NCI-H1930 (cell line): ENCODE measurements at regions not wholly inside any gene's neighbourhood (a gene's known extent, or its start where the extent isn't known, plus 50 kb on each side); places are given as distances from the start of the nearest gene placed in this dataset.
"Not testable (repeated sequence)": the region's sequence is repeated elsewhere in the genome, so short reads cannot be mapped to it uniquely, and the experiment has no call there.

Source experiments
- DNase-seq, 2 experiments: peaks; one replicate each; lab custom pipeline; 2025; lab: John Stamatoyannopoulos, UW

DNA sequence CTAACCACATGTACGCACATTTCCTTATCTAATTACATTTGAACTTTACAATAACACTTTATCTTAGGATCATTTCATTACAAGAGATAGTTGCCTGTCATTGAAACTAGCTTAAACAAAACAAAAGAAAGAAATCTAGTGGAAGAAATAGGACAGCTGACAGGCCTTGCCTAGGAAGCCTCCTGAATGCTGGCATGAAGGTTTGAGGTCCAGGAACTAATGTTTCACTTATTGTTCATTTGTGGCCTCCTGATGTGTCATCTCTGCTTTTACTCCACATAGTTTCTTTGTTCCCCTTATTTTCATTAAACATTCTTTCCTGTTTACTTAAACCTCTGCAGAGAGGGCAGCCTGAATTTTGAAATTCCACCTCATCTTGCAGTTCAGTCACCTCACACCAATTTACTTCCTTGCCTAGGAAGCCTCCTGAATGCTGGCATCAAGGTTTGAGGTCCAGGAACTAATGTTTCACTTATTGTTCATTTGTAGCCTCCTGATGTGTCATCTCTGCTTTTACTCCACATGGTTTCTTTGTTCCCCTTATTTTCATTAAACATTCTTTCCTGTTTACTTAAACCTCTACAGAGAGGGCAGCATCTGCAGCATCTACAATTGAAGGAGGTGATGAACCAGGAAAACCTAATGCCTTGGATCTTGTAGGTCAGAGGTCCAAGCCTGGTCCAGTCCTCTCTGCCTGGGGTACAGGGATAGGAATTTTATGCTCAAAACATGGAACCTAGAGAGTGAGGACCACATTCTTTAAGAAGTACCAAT lies 319.2 kb downstream of the SPATA31A1 start:
- not testable (repeated sequence) for DNase-seq

DNA sequence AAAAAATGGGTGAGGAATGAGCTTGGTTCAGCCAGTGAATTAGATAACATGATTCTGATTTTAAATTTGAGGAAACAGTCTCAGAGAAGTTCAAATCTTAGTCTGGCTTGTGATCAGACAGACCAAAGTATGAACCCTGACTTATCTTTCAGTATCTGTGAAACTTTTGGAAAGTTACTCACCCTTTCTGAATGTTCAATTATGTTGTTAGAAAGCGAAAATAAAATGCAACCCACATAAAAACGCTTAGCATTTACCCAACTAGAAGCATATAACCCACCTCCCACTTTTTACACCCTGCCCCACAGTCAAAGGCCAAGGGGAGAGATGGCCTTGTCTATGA lies 319.7 kb downstream of the SPATA31A1 start:
- not testable (repeated sequence) for DNase-seq

DNA sequence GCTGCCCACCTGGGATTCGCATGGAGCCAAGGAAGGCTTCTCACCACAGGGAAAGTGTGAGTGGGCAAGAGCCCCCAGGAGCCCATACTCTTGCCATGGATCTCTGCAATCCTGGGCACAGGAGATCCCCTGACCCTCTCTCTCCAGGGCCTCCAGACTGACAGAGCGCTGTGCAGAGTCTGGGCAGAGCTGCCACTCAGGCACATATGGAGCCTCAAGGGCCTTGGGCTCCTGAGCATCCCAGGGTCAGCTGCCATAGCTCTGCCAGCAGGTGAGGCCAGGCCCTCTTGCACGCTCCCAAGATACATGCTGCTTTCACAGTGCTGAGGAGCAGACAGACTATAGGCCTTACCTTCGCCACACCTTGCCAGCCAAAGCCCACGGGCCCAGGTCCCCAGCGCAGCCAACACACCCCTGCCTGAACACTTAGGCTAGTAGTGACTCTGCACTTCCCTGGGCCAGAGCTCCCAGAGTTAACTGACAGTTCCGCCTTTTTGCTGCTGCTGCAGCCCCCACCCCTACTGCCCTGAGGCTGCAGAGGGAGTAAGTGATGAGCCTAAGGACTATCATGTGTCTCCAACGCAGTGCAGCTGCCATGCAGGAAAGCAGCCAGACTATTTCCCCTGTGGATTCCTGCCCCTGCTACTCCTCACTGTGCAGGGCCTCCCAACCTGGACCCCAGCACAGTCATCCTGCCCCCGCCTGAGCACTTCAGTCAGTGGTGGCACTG lies 323.2 kb downstream of the SPATA31A1 start:
- DNase-seq, result not testable (repeated sequence)

DNA sequence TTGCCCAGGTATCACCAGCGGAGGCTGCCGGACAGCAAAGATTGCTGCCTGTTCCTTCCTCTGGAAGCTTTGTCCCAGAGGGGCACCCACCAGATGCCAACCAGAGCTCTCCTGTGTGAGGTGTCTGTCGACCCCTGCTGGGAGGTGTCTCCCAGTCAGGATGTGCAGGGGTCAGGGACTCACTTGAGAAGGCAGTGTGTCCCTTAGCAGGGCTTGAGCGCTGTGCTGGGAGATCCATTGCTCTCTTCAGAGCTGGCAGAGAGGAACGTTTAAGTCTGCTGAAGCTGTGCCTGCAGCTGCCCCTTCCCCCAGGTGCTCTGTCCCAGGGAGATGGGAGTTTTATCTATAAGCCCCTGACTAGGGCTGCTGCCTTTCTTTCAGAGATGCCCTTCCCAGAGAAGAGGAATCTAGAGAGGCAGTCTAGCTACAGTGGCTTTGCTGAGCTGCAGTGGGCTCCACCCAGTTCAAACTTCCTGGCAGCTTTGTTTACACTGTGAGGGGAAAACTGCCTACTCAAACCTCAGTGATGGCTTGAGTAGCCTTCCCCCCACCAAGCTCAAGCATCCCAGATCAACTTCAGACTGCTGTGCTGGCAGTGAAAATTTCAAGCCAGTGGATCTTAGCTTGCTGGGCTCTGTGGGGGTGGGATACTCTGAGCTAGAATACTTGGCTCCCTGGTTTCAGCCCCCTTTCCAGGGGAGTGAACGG lies 325.4 kb downstream of the SPATA31A1 start:
- DNase-seq, result not testable (repeated sequence)

DNA sequence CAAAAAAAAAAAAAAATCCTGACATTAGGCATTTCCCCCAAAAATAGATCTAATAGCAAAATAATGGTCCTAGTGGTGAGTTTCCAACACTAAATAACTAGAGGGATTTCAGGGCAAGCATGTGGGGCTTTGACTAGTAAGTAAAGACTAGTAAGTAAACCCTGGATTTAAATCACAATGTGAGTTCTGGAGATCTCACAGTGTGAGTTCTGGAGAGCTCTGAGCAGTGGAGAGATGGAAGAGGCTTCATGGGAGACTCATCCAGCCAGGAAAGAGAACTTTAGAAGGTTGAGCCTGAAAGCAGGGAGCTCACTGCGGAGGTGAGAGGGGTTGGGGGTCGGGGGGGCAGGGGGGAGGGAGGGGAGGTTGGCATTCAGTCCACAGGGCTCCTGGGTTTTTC lies 373.4 kb downstream of the SPATA31A1 start:
- not testable (repeated sequence) for DNase-seq

DNA sequence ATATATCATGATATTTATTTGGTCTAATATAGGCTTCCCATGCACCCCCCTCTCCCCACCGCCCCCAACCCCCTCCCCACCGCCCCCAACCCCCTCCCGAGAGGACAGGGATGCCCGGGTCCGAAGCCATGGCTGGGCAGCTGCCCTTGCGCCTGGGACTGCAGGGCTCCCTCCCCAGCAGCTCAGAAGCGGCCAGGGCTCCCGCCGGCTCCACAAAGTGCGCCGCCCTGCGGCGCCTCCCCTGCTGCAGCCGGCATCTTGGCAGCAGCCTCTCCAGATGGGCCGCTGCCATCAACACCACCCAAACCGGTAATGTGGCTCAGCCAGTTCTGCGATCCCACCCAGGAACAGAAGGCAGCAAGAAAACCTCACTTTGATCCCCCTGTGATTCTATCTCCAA lies 389.4 kb downstream of the SPATA31A1 start:
- not testable (repeated sequence) for DNase-seq

DNA sequence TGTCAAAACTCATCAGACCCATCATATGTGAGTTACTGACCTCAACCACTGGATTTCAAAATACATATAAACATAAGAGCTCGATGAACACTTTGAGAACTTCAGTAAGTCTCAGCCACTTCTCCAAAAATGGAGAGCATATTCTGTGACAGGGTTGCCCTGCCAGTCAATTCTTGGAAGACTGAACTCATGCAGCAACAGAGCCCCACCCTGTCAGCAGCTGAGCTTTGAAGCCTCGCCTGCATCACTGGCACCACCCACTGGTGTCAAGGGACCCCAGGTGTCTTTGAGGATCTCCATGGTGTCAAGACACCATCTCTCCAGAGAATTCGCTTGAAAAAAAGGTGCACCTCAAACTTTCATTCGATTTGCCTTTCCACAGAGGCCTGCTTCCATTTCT lies 420.1 kb downstream of the SPATA31A1 start:
- not testable (repeated sequence) for DNase-seq

DNA sequence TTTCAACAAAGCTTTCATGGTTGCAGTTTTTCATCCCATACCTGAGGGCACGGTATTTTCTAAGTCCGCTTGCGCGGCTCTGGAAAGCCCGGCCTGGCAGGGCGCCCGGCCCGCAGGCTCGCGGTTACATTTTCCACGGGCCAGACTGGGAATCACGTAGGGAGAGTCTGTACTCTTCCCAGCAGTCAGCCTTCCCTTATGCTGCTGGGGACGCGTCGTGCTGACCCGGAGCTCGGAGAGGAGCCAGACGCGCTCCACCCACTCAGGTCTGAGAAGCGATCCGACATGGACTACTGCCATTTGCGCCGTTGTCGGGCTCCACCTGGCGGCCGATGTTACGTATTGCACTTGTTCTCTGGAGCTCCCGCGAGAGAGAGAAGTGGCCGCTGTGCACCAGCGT lies 435.9 kb downstream of the SPATA31A1 start:
- not testable (repeated sequence) for DNase-seq

DNA sequence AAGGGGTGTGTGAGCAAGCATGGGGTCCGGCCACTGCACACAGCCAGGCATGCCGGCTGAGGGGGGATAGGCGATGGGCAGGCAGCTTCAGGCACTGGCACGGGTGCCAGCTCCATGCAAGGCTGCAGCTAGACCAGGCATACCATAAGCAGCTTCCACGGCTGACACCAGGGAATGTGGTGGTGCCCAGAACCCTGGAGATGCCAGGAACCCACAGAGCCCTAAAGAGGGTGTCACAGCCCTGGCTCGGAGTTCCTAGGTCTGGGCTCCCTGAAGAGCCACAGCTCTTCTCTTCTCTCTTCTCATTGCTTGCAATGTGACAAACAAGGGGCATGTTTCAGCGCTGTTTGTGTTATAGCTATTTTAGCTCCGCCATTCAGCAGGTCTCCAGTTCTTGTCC lies 442.5 kb downstream of the SPATA31A1 start:
- not testable (repeated sequence) for DNase-seq

DNA sequence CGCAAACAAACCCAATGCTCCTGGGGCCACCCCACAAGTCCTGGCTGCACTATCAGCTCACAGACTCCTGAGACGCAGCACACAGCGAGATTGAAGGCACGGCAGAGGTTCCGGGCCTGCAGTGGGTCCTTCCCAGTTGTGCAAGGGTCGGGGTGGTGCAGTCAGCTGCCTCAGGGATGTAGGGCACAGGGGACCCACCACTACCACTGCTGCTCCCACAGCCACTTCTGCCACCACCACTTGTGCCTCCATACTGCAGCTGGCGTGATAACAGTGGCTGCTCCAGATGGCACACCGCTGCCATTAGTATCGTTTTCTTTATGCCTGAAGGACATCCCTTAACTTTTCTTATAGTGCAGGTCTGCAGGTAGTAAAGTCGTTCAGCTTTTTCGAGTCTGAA lies 443.8 kb downstream of the SPATA31A1 start:
- DNase-seq, result not testable (repeated sequence)

DNA sequence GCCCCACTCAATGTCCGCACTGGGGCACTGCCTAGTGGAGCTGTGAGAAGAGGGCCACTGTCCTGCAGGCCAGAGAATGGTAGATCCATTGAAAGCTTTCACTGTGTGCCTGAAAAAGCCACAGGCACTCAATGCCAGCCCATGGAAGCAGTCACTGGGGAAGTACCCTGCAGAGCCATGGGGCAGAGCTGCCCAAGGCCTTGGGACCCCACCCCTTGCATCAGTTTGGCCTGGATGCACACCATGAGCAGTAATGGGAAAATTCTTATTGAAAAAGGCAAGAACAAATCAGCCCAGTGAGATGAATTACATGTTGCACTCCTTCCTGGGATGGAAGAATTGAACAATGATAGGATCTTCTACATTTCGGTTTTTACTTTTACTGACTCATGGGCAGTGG lies 447.1 kb downstream of the SPATA31A1 start:
- DNase-seq, result not testable (repeated sequence)

DNA sequence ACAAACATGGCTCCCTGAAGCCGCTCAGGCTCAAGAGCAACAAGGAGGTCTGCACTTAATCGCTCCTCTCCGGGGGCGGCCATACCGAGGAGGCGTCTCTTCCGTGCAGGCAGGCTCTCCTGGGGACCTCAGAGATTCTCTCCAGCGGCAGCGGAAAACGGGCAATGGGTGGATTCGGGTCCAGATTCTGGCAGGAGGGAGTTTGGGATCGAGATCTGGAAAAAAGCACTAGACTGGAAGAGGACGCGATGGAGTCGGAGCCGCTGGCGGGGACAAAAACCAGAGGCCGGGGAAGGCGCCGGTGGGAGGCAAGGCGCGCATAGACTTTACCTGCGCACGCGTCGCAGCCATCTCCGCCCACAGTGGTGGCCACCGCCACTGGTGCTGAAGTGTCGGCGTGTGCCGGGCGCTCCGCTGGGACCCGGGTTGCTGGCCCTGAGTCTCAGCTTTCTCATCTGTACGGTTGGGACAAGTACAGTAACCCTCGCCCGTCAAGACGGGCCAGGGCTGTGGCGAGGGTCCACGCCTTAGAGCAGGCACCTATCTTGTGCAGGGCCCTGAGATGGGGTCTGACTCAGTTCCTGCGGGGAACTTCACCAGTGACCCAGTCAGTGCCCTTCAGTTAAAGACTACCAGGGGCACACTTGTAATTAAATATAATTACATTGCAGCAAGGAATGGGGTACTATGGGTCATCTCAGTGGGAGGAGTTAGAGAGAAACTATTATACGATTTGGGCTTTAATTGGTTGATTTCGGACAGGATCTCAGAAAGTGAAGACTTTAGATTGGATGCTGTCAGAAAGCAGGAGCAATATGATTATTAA lies 454.1 kb downstream of the SPATA31A1 start:
- DNase-seq, result peak in 1 of 2 experiments; percentile 12

DNA sequence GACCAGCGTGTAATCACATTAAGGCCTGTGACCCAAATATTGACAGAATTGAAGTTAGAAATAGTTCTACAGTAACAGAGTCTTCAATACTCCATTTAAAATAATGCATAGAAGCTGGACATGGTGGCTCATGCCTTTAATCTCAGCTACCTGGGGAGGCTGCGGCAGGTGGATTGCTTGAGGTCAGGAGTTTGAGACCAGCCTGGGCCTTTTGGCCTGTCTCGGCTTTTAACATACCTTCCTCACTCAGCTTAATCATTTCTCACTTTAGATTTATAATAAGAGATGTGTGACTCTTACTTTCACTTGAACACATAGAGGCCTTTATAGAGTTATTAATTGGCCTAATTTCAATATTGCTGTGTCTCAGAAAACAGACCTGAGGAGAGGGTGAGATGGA lies 454.9 kb downstream of the SPATA31A1 start:
- DNase-seq, result not testable (repeated sequence)

DNA sequence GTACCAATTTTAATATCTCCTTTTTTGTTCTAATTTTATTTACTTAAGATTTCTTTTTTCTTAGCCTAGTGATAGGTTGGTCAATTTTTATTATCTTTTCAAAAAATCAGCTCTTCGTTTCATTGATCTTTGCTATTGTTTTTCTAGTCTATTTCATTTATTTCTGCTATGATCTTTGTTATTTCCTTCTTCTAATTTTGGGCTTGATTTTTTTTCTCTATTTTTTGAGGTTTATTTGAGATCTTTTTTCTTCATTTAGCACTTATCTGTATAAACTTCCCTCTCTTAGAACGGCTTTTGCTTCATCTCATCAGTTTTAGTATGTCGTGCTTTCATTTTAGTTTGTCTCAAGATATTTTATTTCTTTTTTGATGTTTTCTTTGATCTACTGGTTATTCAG lies 456.1 kb downstream of the SPATA31A1 start:
- DNase-seq, result not testable (repeated sequence)

DNA sequence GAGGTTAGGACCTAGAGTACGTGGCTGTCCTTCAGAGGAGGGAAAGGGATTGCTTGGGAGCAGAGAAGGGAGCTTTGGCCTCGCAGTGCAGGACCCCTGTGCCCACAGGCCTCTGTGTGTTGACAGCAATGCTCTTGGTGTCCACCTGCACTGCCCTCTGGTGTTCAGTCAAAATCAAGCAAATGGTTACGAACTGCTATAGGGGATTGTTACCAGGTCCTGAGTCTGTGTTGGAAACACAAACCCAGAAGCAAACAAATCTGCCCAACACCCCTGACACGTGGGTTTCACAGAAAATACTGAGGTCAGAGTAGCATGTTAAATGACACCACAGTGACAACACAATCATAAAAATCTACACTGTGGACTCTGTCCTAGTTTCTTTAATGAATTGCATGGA lies 473.0 kb downstream of the SPATA31A1 start:
- DNase-seq, result not testable (repeated sequence)
